ENCODE measurements at regions not wholly inside any gene's neighbourhood (a gene's known extent, or its start where the extent isn't known, plus 50 kb on each side); places are given as distances from the start of the nearest gene placed in this dataset.

GRCh38 chr5:44538797-44539601 lies 149.8 kb upstream of the FGF10 start:
- no peak for TF ChIP-seq CTCF (IDR thresholded peaks at IDR 0.05)
- no peak for TF ChIP-seq POLR2AphosphoS5 (IDR thresholded peaks at IDR 0.05; ENCODE audit: low read depth, low read length)
- TF ChIP-seq SIN3A (IDR thresholded peaks at IDR 0.05; ENCODE audit: borderline replicate concordance, insufficient read depth, low read depth, low read length) = no peak
- no peak for TF ChIP-seq REST (IDR thresholded peaks at IDR 0.05; ENCODE audit: insufficient read depth in 1 of 2, low read depth in 2 of 2, low read length in 1 of 2)
- TF ChIP-seq TCF7L2 (IDR thresholded peaks at IDR 0.05; ENCODE audit: low read depth, low read length) = no peak
